ENCODE measurements at regions not wholly inside any gene's neighbourhood (a gene's known extent, or its start where the extent isn't known, plus 50 kb on each side); places are given as distances from the start of the nearest gene placed in this dataset.

DNA sequence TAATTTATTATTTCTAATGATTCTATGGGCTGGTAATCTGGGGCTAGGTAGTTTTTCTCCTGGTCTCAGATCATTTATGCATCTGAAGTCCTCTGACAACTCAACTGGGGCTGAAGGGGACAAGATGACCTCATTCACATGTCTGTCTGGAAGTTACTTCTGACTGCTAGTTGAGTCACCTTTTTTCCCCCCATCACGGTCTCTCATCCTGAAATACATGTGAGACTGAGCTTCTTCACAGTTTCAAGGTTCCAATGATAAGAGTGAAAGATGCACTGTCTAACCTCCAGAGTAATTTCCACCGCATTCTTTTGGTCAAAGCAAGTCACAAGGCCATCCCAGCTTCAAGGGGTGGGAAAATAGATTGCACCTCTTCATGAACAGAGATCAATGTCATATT lies 356.7 kb upstream of the RPS6KA3 start:
- TF ChIP-seq CTCF (conservative IDR thresholded peaks at IDR 0.05 in 1 of 2, IDR thresholded peaks at IDR 0.05 in 1 of 2; ENCODE audit: extremely low read depth in 1 of 2, insufficient read depth in 1 of 2, low read depth in 1 of 2, low read length in 2 of 2): no peak
- TF ChIP-seq EZH2 (IDR thresholded peaks at IDR 0.05; ENCODE audit: borderline replicate concordance, low read length): no peak

All from mammary epithelial cell (primary cell).